GM23338 (cell line): ENCODE measurements at regions not wholly inside any gene's neighbourhood (a gene's known extent, or its start where the extent isn't known, plus 50 kb on each side); places are given as distances from the start of the nearest gene placed in this dataset.

ENCODE experiments used
- ATAC-seq: fragments of 200-7000 bp; cut with Tn5 transposase; 3 replicates; pipeline ENCODE4 v1.9.1; 2020
- DNase-seq: peaks from one replicate; pipeline ENCODE4 v3.0.0-alpha.2; 2015; ENCODE audit warnings: low spot score
- H2AFZ ChIP-seq: fragments of 200-600 bp; sonication (generic); 2 replicates; pipeline ENCODE4 v1.8.0; 2016; ENCODE audit warnings: antibody characterized with exemption, mild to moderate bottlenecking, moderate library complexity
- H3F3A ChIP-seq: fragments of 200-600 bp; sonication (generic); replicated peaks from 2 replicates; pipeline ENCODE4 v1.8.0; 2017; ENCODE audit warnings: antibody characterized with exemption, mixed run types, low read depth
- H3K27ac ChIP-seq: fragments of 200-600 bp; sonication (generic); 2 replicates; pipeline ENCODE4 v1.6.1; 2016; ENCODE audit warnings: low read depth
- H3K27me3 ChIP-seq: fragments of 200-600 bp; sonication (generic); 2 replicates; pipeline ENCODE4 v1.8.0; 2016; ENCODE audit warnings: mild to moderate bottlenecking, mixed run types, moderate library complexity; ENCODE audit not compliant: insufficient read depth
- H3K36me3 ChIP-seq: fragments of 200-600 bp; sonication (generic); 2 replicates; pipeline ENCODE4 v1.8.0; 2016; ENCODE audit warnings: mild to moderate bottlenecking; ENCODE audit not compliant: insufficient read depth
- H3K4me1 ChIP-seq: fragments of 200-600 bp; sonication (generic); 2 replicates; pipeline ENCODE4 v1.8.0; 2016; ENCODE audit warnings: mild to moderate bottlenecking, moderate library complexity; ENCODE audit not compliant: insufficient read depth
- H3K4me2 ChIP-seq: fragments of 200-600 bp; sonication (generic); 2 replicates; pipeline ENCODE4 v1.7.1; 2017; ENCODE audit warnings: mixed run types
- H3K4me3 ChIP-seq: fragments of 200-600 bp; sonication (generic); 2 replicates; pipeline ENCODE4 v1.6.1; 2016; ENCODE audit warnings: mixed run types
- H3K79me2 ChIP-seq: fragments of 200-600 bp; sonication (generic); replicated peaks from 2 replicates; pipeline ENCODE4 v1.8.0; 2017; ENCODE audit warnings: mild to moderate bottlenecking; ENCODE audit not compliant: insufficient read depth
- H3K9me2 ChIP-seq: fragments of 200-600 bp; sonication (generic); 2 replicates; pipeline ENCODE4 v1.8.0; 2017; ENCODE audit not compliant: insufficient read depth
- H4K20me1 ChIP-seq: fragments of 200-600 bp; sonication (generic); replicated peaks from 2 replicates; pipeline ENCODE4 v1.8.0; 2017; ENCODE audit warnings: mild to moderate bottlenecking; ENCODE audit not compliant: insufficient read depth
- H3K27ac Mint-ChIP-seq: 2 replicates; pipeline ENCODE4 v1.8.0; 2020; ENCODE audit warnings: inconsistent platforms, mild to moderate bottlenecking, moderate library complexity, mixed read lengths
- H3K27me3 Mint-ChIP-seq: 3 replicates; pipeline ENCODE4 v1.8.0; 2022; ENCODE audit warnings: low read depth, mild to moderate bottlenecking, moderate library complexity, mixed read lengths, inconsistent platforms; ENCODE audit not compliant: insufficient read depth, poor library complexity
- H3K36me3 Mint-ChIP-seq: 3 replicates; pipeline ENCODE4 v1.8.0; 2021; ENCODE audit warnings: low read depth, mild to moderate bottlenecking, inconsistent platforms, moderate library complexity, mixed read lengths
- H3K4me1 Mint-ChIP-seq: 3 replicates; pipeline ENCODE4 v1.8.0; 2020; ENCODE audit warnings: mild to moderate bottlenecking, inconsistent platforms, mixed read lengths
- H3K4me3 Mint-ChIP-seq: 3 replicates; pipeline ENCODE4 v1.8.0; 2021; ENCODE audit warnings: moderate library complexity, mild to moderate bottlenecking, inconsistent platforms, mixed read lengths
- H3K9me3 Mint-ChIP-seq: 3 replicates; pipeline ENCODE4 v1.8.0; 2020; ENCODE audit warnings: moderate library complexity, mild to moderate bottlenecking, inconsistent platforms, mixed read lengths
- CREB1 ChIP-seq: fragments of 250-450 bp; sonication (Bioruptor Pico); IDR thresholded peaks from 2 replicates; pipeline ENCODE4 v1.5.0; 2020; ENCODE audit warnings: low read depth, mild to moderate bottlenecking, moderate library complexity
- CTCF ChIP-seq, 2 experiments: fragments of 200-600 bp in 1 of 2; sonication (generic) in 1 of 2; conservative IDR thresholded peaks; 2 replicates each; pipeline versions ENCODE4 v1.5.1 to v1.6.1; 2016 to 2017; ENCODE audit warnings: antibody characterized with exemption in 2 of 2, low read depth in 2 of 2, mild to moderate bottlenecking in 2 of 2, moderate library complexity in 1 of 2
- ETS1 ChIP-seq: IDR thresholded peaks from 2 replicates; pipeline ENCODE4 v1.6.1; 2016; ENCODE audit warnings: antibody characterized with exemption
- EZH2 ChIP-seq: fragments of 200-600 bp; sonication (generic); IDR thresholded peaks from one replicate; pipeline ENCODE4 v1.8.0; 2017; ENCODE audit warnings: antibody characterized with exemption, mild to moderate bottlenecking, low read depth; ENCODE audit not compliant: unreplicated experiment
- EZH2phosphoT487 ChIP-seq: fragments of 200-600 bp; sonication (generic); IDR thresholded peaks from one replicate; pipeline ENCODE4 v1.8.1; 2018; ENCODE audit warnings: antibody characterized with exemption; ENCODE audit not compliant: unreplicated experiment
- JUNB ChIP-seq: IDR thresholded peaks from one replicate; pipeline ENCODE4 v1.6.1; 2016; ENCODE audit warnings: antibody characterized with exemption; ENCODE audit not compliant: unreplicated experiment
- NANOG ChIP-seq: IDR thresholded peaks from 2 replicates; pipeline ENCODE4 v1.6.1; 2016; ENCODE audit warnings: antibody characterized with exemption, borderline replicate concordance
- REST ChIP-seq: IDR thresholded peaks from one replicate; pipeline ENCODE4 v1.6.1; 2018; ENCODE audit warnings: antibody characterized with exemption; ENCODE audit not compliant: unreplicated experiment
- STAT1 ChIP-seq: IDR thresholded peaks from one replicate; pipeline ENCODE4 v1.6.1; 2016; ENCODE audit warnings: antibody characterized with exemption; ENCODE audit not compliant: unreplicated experiment
- ZNF114 ChIP-seq: fragments of 250-450 bp; sonication (Bioruptor Pico); IDR thresholded peaks from 2 replicates; pipeline ENCODE4 v1.5.0; 2020; ENCODE audit warnings: mild to moderate bottlenecking, moderate library complexity
- ZNF462 ChIP-seq: fragments of 250-450 bp; sonication (Bioruptor Pico); IDR thresholded peaks from 2 replicates; pipeline ENCODE4 v1.5.0; 2020; ENCODE audit warnings: mild to moderate bottlenecking, moderate library complexity

GRCh38 chr13:47064381-47064780, 167.5 kb upstream of the HTR2A start:
- H3K27ac Mint-ChIP-seq = no peak overlapping the region
- DNase-seq = no peak
- Histone ChIP-seq H3F3A (no peaks in the 10 kb centered on the region), H3K36me3 (no peaks in the 10 kb centered on the region), H3K4me2 (no peak overlapping the region), H3K4me3 (no peak overlapping the region), H3K4me1 (peaks cover 3% of the 10 kb centered on the region; the same call in 1 of the 2 replicates), H3K79me2 (no peaks in the 10 kb centered on the region), H2AFZ (peak overlapping the region; percentile 49; the same call in 1 of the 2 replicates), H4K20me1 (no peaks in the 10 kb centered on the region), H3K27me3 (no peaks in the 10 kb centered on the region), H3K27ac (no peak overlapping the region), H3K9me2 (no peaks in the 10 kb centered on the region)
- H3K9me3 Mint-ChIP-seq = peaks cover 30% of the 10 kb centered on the region; the same call in 2 of the 3 replicates
- H3K4me1 Mint-ChIP-seq = peaks cover 8% of the 10 kb centered on the region; the same call in 2 of the 3 replicates
- peaks cover 12% of the 10 kb centered on the region; the same call in 2 of the 3 replicates for H3K36me3 Mint-ChIP-seq
- H3K27me3 Mint-ChIP-seq = peaks cover 3% of the 10 kb centered on the region
- ATAC-seq = no peak
- no peak overlapping the region for H3K4me3 Mint-ChIP-seq
- TF ChIP-seq EZH2phosphoT487 (no peak), STAT1 (no peak), ZNF114 (CRISPR knock-in tag) (no peak), JUNB (no peak), EZH2 (no peak), CREB1 (CRISPR knock-in tag) (no peak), NANOG (no peak), ETS1 (no peak), REST (no peak), ZNF462 (CRISPR knock-in tag) (no peak), CTCF (conservative IDR thresholded peaks at IDR 0.05; ENCODE audit: low read depth in 2 of 2) (no peak)
